ENCODE measurements at regions not wholly inside any gene's neighbourhood (a gene's known extent, or its start where the extent isn't known, plus 50 kb on each side); places are given as distances from the start of the nearest gene placed in this dataset.

DNA sequence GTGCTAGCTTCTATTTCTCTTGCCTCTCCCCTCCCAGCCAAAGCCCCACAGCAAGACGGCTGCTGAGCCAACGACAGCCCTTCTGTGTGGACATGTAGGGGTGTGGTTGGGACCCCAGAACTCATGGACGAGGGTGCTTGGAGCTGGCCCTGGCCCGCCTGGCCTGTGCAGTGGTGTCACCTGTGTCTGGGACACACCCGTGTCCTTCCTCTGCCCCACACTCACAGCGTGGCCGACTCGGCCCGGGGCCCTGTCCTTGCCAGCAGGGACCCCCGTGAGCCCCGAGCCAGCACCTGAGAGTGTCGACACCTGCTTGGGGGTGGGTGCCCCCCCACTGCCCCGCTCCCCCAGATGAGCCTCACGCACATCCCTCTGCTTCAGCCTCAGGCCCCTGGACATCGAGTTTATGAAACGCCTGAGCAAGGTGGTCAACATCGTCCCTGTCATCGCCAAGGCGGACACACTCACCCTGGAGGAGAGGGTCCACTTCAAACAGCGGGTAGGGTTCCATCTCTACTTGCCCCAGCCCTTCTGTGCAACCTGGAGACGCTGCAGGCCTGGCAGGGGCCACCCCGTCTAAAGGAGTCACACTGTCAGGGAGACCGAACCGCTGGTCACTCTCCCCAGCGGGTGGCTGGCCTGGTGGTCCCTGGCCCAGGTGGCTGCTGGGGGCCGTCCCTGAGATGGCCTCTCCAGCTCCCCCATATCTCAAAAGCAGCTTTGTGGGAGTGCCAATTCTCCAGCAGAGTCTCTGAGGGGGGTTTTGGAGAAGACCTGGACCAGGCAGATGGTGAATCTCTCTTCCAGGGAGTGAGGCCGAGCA is 349.8 kb downstream of the SEC14L1 start:
- H3K4me1 ChIP-seq (ENCODE audit: insufficient read depth, poor library complexity, severe bottlenecking): no peaks in the 10 kb centered on the region
- no peak overlapping the region for H3K27ac ChIP-seq (ENCODE audit: poor library complexity, severe bottlenecking)
- H3K4me3 ChIP-seq (ENCODE audit: severe bottlenecking): no peak overlapping the region
- H3K36me3 ChIP-seq (ENCODE audit: low read depth): peaks cover 74% of the 10 kb centered on the region
- peak; percentile 65 for DNase-seq (ENCODE audit: low spot score)
- no peak for ATAC-seq (ENCODE audit: low read depth)
- no peaks in the 10 kb centered on the region for H3K9me3 ChIP-seq (ENCODE audit: severe bottlenecking)
- TF ChIP-seq, protein P1, sequence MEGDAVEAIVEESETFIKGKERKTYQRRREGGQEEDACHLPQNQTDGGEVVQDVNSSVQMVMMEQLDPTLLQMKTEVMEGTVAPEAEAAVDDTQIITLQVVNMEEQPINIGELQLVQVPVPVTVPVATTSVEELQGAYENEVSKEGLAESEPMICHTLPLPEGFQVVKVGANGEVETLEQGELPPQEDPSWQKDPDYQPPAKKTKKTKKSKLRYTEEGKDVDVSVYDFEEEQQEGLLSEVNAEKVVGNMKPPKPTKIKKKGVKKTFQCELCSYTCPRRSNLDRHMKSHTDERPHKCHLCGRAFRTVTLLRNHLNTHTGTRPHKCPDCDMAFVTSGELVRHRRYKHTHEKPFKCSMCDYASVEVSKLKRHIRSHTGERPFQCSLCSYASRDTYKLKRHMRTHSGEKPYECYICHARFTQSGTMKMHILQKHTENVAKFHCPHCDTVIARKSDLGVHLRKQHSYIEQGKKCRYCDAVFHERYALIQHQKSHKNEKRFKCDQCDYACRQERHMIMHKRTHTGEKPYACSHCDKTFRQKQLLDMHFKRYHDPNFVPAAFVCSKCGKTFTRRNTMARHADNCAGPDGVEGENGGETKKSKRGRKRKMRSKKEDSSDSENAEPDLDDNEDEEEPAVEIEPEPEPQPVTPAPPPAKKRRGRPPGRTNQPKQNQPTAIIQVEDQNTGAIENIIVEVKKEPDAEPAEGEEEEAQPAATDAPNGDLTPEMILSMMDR (IDR thresholded peaks at IDR 0.05; ENCODE audit: poor library complexity, severe bottlenecking): no peak
- no peaks in the 10 kb centered on the region for H3K27me3 ChIP-seq (ENCODE audit: insufficient read depth, poor library complexity, severe bottlenecking)

DNA sequence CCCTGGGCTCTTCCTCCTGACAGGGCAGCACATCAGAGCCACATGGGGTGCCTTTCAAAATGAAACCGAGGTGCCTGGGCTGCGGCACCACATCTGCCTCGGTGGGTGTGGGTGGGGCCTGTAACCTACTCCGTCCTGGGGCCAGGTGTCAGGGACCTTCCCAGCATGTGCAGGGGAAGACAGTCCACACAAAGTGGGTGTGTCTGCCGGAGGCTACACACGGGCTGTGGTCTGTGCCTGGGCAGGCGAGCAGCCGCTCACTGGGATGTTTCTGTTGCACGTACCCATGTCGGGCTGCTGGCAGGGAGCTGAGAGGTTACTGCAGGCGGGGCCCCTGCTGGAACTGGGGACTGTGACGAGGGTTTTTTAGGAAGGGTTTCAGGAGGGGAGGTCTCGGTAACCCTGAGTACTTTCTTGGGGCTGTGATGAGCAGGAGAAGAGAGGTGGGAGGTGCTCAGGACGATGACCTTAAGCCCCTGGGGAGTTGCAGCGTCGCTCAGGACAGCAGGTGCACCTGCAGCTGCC is 351.2 kb downstream of the SEC14L1 start:
- Histone ChIP-seq H3K27ac (ENCODE audit: poor library complexity, severe bottlenecking) (no peak overlapping the region), H3K27me3 (ENCODE audit: insufficient read depth, poor library complexity, severe bottlenecking) (no peaks in the 10 kb centered on the region), H3K9me3 (ENCODE audit: severe bottlenecking) (no peaks in the 10 kb centered on the region), H3K4me1 (ENCODE audit: insufficient read depth, poor library complexity, severe bottlenecking) (no peaks in the 10 kb centered on the region), H3K4me3 (ENCODE audit: severe bottlenecking) (no peak overlapping the region), H3K36me3 (ENCODE audit: low read depth) (peaks cover 88% of the 10 kb centered on the region)
- no peak for ATAC-seq (ENCODE audit: low read depth)
- peak; percentile 52 for DNase-seq (ENCODE audit: low spot score)
- TF ChIP-seq, protein P1 (IDR thresholded peaks at IDR 0.05; ENCODE audit: poor library complexity, severe bottlenecking): no peak

DNA sequence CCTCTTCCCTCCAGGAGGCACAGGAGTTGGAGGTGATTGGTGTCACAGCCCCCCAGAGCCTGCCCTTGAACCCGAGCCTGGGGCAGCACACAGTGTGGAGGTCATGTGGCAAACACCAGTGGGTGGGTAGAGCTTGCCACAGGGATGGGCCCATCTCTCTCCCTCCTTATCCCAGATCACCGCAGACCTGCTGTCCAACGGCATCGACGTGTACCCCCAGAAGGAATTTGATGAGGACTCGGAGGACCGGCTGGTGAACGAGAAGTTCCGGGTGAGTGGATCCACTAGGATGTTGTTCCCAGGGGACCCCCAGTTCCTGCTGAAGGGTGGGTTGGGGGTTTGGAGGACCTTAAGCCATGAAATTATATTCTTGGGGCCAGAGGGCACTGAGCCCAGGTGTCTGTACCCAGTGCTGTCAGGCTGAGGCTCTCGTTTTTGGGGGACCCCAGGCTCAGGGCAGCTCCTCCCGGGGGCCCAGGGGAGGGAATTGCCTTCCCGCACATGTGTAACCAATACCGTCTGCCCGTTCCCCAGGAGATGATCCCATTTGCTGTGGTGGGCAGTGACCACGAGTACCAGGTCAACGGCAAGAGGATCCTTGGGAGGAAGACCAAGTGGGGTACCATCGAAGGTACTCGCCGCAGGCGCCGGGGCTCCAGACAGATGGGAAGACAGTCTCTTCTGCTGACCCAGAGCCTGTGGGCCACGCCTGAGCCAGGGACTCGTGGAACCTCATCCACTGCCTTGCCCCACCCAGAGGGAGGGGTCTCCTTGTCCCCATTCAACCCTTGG is 351.9 kb downstream of the SEC14L1 start:
- Histone ChIP-seq H3K4me1 (ENCODE audit: insufficient read depth, poor library complexity, severe bottlenecking) (no peaks in the 10 kb centered on the region), H3K27ac (ENCODE audit: poor library complexity, severe bottlenecking) (no peak overlapping the region), H3K36me3 (ENCODE audit: low read depth) (peaks cover 95% of the 10 kb centered on the region), H3K9me3 (ENCODE audit: severe bottlenecking) (no peaks in the 10 kb centered on the region), H3K4me3 (ENCODE audit: severe bottlenecking) (no peak overlapping the region), H3K27me3 (ENCODE audit: insufficient read depth, poor library complexity, severe bottlenecking) (no peaks in the 10 kb centered on the region)
- ATAC-seq (ENCODE audit: low read depth): no peak
- TF ChIP-seq, protein P1 (IDR thresholded peaks at IDR 0.05; ENCODE audit: poor library complexity, severe bottlenecking): no peak
- DNase-seq (ENCODE audit: low spot score): peak; percentile 67

DNA sequence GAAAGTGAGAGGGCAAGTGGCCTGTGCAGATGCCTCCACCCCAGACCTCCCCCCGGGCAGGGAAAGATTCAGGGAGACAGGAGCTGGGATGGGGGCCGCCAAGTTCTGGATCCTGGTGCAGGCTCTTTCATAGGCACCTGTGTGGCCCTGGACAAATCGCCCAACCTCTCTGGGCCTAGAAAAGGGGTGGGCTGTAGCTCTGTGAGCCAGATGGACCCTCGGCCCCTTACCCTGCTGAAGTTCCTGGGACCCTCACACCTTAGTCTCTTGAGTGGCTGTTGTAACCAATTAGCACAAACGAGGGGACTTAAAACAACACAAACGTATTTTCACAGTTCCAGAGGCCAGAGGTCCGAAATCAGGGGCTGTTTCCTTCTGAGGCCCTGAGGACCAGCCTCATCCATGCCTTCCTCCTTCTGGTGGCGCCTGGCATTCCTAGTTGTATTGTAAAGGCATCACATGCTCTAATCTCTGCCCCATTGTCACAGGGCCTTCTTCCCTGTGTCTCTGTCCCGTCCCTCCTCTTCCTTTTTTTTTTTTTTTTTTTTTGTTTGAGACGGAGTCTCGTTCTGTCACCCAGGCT is 352.6 kb downstream of the SEC14L1 start:
- Histone ChIP-seq H3K27me3 (ENCODE audit: insufficient read depth, poor library complexity, severe bottlenecking) (no peaks in the 10 kb centered on the region), H3K9me3 (ENCODE audit: severe bottlenecking) (no peaks in the 10 kb centered on the region), H3K4me1 (ENCODE audit: insufficient read depth, poor library complexity, severe bottlenecking) (no peaks in the 10 kb centered on the region), H3K36me3 (ENCODE audit: low read depth) (peaks cover 88% of the 10 kb centered on the region), H3K27ac (ENCODE audit: poor library complexity, severe bottlenecking) (no peak overlapping the region), H3K4me3 (ENCODE audit: severe bottlenecking) (no peak overlapping the region)
- ATAC-seq (ENCODE audit: low read depth): no peak
- DNase-seq (ENCODE audit: low spot score): no peak
- TF ChIP-seq, protein P1 (IDR thresholded peaks at IDR 0.05; ENCODE audit: poor library complexity, severe bottlenecking): no peak

All from RWPE2 (cell line).